GM04504 (cell line): ENCODE measurements at regions not wholly inside any gene's neighbourhood (a gene's known extent, or its start where the extent isn't known, plus 50 kb on each side); places are given as distances from the start of the nearest gene placed in this dataset.
"Not testable (repeated sequence)": the region's sequence is repeated elsewhere in the genome, so short reads cannot be mapped to it uniquely, and the experiment has no call there.

Experiments used
- DNase-seq: peaks from one replicate; pipeline ENCODE4 v3.0.0-alpha.2; 2012; ENCODE audit warnings: low read depth

DNA sequence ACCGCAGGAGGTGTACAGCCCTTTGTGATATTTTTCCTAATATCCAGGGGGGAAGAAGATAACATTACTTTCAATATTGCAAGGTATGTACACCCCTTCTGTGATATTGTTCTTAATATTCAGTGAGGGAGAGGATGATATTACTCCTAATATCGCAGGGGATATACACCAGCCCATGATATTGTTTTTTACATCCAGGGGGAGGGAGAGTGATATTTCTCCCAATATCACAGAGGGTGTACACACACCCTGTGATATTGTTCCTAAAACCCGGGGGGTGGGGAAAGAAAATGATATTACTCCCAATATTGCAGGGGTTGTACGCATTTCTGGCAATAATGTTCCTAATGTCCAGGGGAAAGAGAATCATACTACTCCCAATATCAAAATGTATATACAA lies 58.0 kb upstream of the SLC25A48 start:
- DNase-seq = no peak

GRCh38 chr5:135761746-135762145 lies 72.7 kb upstream of the SLC25A48 start:
- no peak for DNase-seq

- DNase-seq = no peak
Measured at GRCh38 chr5:135759149-135759784, 75.2 kb upstream of the SLC25A48 start.

DNA sequence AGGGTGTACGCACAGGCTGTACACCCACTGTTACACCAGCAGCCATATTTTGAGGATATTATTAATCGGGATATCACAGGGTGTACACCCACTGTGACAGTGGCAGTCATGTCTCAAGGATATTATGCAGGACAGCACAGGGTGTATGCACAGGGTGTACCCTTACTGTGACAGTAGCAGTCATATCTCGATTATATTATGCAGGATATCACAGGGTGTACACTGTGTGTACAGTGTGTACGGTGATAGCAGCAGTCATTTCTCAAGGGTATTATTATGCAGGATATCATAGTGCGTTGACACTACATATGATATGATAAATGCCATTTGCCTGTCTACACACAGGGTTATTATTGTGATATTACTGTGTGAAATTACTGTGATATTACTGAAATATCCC lies 80.5 kb upstream of the SLC25A48 start:
- DNase-seq = no peak

DNA sequence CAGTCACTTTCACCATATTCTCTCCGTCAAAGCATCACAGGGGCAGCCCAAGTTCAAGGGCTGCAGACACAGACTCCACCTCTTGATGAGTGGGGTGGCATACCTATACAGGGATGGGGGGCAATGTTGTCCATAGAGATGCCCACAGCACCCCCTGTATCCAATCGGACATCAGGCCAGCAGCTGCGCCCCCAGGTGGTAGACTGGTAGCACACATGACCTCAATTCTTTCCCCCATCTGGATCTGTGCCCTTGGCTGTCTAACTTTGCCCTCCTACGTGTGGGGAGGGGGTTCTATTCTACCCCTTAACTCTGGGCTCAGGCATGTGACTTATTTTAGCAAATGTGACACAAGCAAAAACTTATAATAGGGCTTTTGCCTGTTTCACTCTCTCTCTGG lies 84.0 kb upstream of the SLC25A48 start:
- no peak for DNase-seq

GRCh38 chr5:135747824-135748223 lies 86.6 kb upstream of the SLC25A48 start:
- no peak for DNase-seq

GRCh38 chr5:135745897-135746500 lies 88.5 kb upstream of the SLC25A48 start:
- DNase-seq = no peak

GRCh38 chr5:135743705-135744411 lies 90.6 kb upstream of the SLC25A48 start:
- no peak for DNase-seq

- DNase-seq = no peak
Measured at GRCh38 chr5:135743181-135743580, 91.3 kb upstream of the SLC25A48 start.

DNA sequence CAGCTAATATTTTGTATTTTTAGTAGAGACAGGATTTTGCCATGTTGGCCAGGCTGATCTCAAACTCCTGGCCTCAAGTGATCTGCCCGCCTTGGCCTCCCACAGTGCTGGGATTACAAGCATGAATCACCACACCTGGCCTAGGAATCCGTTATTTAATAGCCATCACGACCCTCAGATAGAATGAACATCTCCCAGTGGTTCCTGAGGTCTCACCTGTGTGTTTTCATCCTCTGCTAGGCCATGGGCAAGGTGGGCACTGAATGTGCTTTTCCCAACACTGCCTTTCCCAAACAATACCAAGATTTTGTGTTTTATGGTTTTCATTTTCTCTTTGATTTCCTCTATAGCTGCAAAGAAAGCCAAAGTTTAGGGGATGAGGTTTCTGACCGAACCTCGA lies 92.2 kb upstream of the SLC25A48 start:
- DNase-seq = not testable (repeated sequence)

GRCh38 chr5:135741040-135741439 lies 93.4 kb upstream of the SLC25A48 start:
- no peak for DNase-seq

- no peak for DNase-seq
Measured at GRCh38 chr5:135740475-135740874, 94.0 kb upstream of the SLC25A48 start.

DNA sequence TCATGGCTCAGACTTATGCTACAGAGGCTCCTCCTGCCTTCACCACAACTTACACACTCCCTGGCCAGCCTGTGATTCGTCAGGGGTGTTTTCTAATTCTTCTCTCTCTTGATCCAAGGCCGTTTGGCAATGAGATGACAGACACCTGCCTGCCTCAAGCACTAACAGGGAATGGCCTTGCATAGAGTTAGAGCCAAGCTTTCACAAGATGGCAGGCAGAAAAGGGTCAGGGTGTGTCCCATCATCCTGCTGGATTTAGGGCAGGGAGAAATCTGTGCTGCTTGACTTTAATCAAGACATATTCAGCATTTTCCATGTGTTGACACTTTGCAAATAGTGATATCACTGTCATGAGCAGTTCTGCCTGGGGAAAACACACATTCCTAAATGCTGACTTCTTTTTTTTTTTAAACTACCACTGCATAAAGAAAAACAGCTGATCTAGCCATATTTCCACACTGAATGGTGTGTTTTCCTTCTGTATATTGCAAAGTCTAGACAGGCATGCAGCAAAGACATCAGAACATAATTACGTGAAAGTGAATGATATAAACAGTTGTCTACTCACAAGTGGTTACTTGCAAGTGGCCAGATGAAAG lies 95.0 kb upstream of the SLC25A48 start:
- DNase-seq = no peak

DNA sequence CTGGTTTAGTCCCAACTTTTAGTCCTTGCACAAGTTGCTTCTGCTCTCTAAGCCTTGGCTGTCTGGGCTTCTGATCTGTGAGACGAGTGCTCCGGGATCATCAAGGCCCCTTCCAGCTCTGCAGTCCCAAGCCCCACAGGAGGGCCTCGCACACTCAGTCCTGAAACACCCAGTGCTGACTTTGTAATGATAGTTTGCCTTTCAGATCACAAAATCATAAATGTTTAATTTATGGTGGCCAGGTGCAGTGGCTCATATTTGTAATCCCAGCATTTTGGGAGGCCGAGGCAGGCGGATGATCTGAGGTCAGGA lies 95.9 kb upstream of the SLC25A48 start:
- no peak for DNase-seq

DNA sequence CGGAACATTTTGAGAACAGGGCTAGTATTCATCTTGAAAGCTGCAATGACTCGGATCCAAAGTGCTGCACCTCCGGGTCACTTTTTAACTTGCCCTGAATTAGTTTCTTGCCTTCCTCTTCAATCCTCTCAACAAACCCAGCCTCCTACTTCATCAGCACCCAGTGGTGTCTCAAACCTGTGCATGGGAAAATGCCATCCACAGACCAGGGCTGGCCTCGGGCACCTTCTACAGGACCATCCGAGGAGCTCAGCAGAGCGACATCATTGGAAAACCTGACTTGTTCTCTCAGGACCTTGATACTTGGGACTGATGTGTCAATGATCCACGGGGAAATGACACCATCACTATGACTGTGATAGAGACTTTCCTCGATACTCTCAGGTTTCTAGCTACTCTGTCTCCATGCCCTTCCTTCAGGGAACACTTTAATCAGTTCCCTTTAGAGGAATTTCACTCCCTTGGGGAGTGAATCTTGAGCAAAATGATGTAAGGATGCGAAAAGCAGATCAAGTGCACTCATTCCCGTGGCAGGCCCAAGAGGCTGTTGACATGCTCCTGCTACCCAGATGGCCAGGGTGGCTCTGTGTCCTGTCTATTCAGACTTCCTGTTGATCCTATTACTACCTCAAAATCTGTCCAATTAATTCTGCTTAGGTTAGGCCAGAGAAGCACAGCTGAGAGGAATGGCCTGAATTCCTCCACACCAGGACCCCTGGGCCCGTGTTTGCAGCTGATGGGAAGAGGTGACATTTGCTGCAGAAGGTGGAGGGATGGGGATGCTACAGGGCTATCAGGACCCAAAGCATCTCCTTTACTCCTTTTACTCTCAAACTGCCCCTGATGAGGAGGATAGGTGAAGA lies 96.5 kb upstream of the SLC25A48 start:
- no peak for DNase-seq

DNA sequence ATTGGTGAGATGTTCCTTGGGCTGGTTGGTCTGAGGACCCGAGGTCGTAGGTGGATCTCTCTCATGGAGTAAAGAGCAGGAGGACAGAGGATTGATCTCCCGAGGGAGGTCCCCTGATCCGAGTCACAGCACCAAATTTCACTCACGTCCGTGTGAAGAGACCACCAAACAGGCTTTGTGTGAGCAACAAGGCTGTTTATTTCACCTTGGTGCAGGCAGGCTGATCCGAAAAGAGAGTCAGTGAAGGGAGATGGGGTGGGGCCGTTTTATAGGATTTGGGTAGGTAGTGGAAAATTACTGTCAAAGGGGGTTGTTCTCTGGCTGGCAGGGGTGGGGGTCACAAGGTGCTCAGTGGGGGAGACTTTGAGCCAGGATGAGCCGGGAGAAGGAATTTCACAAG lies 97.5 kb upstream of the SLC25A48 start:
- DNase-seq = not testable (repeated sequence)

DNA sequence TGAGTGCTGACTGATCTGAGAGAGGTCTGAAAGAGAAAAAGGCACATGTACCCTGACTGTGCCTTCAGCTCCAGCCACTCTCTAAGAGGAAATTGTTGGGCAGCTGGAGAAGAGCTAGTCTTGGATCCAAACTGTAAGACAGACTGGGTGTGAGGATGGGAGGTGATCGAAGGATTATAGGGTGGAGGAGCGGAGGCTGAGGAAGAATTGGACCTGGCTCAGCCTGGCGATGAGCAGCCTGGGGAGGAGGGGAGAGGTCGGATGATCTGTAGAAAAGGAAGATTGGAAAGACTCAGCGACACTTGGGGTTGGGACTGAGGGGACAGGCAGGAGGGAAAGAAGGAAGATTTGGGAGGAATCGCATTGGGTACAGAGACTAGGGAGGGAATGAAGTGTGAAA lies 98.6 kb upstream of the SLC25A48 start:
- DNase-seq = no peak

DNA sequence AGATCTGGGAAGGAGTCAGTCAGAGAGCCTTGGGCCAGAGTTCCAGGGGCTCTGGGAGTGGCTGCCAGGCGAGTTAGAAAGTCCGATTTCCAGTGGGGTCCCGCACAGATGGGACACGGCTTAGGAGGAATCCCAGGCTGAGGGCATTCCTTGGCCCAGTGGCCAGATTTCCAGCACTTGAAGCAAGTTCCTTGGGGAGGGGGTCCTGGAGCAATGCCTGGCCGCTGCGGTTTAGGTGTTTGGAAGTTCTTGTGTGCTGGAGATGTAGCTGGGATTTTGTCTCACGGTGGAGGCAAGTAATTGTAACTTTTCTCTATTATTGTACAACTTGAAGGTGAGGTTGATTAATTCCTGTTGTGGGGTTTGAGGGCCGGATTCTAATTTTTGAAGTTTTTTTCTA lies 99.5 kb upstream of the SLC25A48 start:
- not testable (repeated sequence) for DNase-seq

- DNase-seq = not testable (repeated sequence)
Measured at GRCh38 chr5:135731034-135731433, 103.4 kb upstream of the SLC25A48 start.

DNA sequence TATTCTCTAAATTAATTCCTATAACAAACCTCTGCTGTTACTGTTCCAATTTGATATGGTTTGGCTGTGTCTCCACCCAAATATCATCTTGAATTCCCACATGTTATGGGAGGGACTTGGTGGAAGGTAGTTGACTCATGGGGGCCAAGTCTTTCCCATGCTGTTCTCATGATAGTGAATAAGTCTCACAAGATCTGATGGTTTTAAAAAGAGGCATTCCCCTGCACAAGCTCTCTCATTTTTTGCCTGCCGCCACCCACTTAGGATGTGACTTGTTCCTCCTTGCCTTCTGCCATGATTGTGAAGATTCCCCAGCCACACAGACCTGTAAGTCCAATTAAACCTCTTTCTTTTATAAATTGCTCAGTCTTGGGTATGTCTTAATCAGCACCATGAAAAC lies 104.3 kb upstream of the SLC25A48 start:
- DNase-seq = not testable (repeated sequence)

DNA sequence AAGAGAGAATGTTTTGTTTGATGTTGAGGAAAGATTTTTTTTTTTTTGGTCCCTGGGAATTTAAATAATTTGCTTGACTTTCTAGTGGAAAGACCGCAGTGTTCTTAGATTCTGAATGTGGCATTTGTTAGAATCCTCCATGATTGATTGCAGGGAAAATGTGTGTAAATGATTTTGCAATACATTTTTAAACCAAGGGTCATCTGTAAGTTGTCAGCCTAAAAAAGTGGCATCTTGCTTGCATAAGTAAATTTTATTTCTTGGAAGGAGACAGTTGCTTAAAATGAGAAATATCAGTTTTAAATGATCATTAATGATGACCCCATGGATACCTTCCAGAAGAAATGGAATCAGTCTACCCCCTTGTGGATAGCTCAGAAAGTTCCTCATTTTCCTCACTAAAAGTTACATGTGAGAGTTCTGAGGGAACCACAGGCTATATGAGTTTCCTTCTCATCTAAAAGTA lies 105.1 kb upstream of the SLC25A48 start:
- DNase-seq = no peak

DNA sequence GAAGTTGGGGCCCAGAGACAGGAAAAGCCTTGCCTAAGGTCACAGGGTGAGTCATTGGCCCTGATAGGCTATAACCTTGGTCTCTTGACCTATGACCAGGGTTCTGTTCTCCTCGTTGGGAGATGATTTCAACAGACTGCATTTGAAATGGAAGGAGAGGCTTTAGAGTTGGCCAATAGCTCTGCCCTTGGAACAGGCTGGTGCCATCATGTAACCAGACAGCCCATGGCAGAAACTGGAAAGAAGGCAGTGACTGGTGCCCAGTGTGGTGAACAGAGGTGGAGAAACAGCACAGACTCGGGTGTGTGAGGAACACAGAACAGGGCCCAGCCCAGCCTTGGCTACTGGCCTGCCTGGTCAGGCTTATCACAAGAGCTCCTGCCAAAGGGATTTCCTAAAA lies 109.8 kb upstream of the SLC25A48 start:
- no peak for DNase-seq
